Ectodermal cell (in vitro differentiated cells): ENCODE measurements at regions not wholly inside any gene's neighbourhood (a gene's known extent, or its start where the extent isn't known, plus 50 kb on each side); places are given as distances from the start of the nearest gene placed in this dataset.

Source experiments
- H3K27ac ChIP-seq: 2 replicates; pipeline ENCODE4 v1.7.0; 2013; ENCODE audit warnings: mild to moderate bottlenecking, low read depth, low read length; ENCODE audit not compliant: insufficient read depth, poor library complexity, severe bottlenecking
- H3K27me3 ChIP-seq: 2 replicates; pipeline ENCODE4 v1.7.0; 2013; ENCODE audit warnings: mild to moderate bottlenecking, low read length; ENCODE audit not compliant: insufficient read depth, control insufficient read depth, poor library complexity, severe bottlenecking
- H3K36me3 ChIP-seq: one replicate; pipeline ENCODE4 v1.7.0; 2013; ENCODE audit warnings: low read length; ENCODE audit not compliant: control insufficient read depth, insufficient read depth
- H3K4me1 ChIP-seq: one replicate; pipeline ENCODE4 v1.7.0; 2013; ENCODE audit warnings: low read length; ENCODE audit not compliant: control insufficient read depth, insufficient read depth
- H3K4me3 ChIP-seq: 2 replicates; pipeline ENCODE4 v1.7.0; 2013; ENCODE audit warnings: low read depth, low read length, control low read depth; ENCODE audit not compliant: insufficient read depth
- H3K9me3 ChIP-seq: 2 replicates; pipeline ENCODE4 v1.7.0; 2013; ENCODE audit warnings: mild to moderate bottlenecking, low read length, moderate library complexity; ENCODE audit not compliant: control insufficient read depth
- WGBS, 2 experiments: methylation state at CpG; one replicate each; pipeline ENCODE4 v1.1.7; 2013; ENCODE audit warnings: missing lambda C conversion rate in 2 of 2; 5-methylcytosine and 5-hydroxymethylcytosine counted together

- Histone ChIP-seq H3K36me3 (no peaks in the 10 kb centered on the region), H3K27me3 (no peaks in the 10 kb centered on the region), H3K9me3 (no peaks in the 10 kb centered on the region), H3K4me1 (peaks cover under 1% of the 10 kb centered on the region), H3K4me3 (no peak overlapping the region), H3K27ac (no peak overlapping the region)
- 88 to 94% methylated on average over 3 of the region's 3 CpGs for WGBS, 2 experiments
Observed at GRCh38 chr3:182731764-182732163, 61.5 kb upstream of the ATP11B start.

GRCh38 chr3:182732232-182733015 is 60.9 kb upstream of the ATP11B start:
- Histone ChIP-seq H3K27ac (no peak overlapping the region), H3K9me3 (no peaks in the 10 kb centered on the region), H3K36me3 (no peaks in the 10 kb centered on the region), H3K27me3 (no peaks in the 10 kb centered on the region), H3K4me3 (no peak overlapping the region), H3K4me1 (no peaks in the 10 kb centered on the region)
- 71 to 79% methylated on average over 5 of the region's 5 CpGs for WGBS, 2 experiments

GRCh38 chr3:182735672-182736071 is 57.6 kb upstream of the ATP11B start:
- no peaks in the 10 kb centered on the region for H3K9me3 ChIP-seq
- no peaks in the 10 kb centered on the region for H3K4me1 ChIP-seq
- 30 to 46% methylated on average over 1 to 2 of the region's 2 CpGs for WGBS, 2 experiments
- H3K36me3 ChIP-seq, result no peaks in the 10 kb centered on the region
- no peaks in the 10 kb centered on the region for H3K27me3 ChIP-seq
- H3K4me3 ChIP-seq, result no peak overlapping the region
- no peak overlapping the region for H3K27ac ChIP-seq

- Histone ChIP-seq H3K36me3 (no peaks in the 10 kb centered on the region), H3K27me3 (no peaks in the 10 kb centered on the region), H3K4me3 (no peak overlapping the region), H3K27ac (no peak overlapping the region), H3K4me1 (no peaks in the 10 kb centered on the region), H3K9me3 (no peaks in the 10 kb centered on the region)
- 82 to 92% methylated on average over 2 of the region's 2 CpGs for WGBS, 2 experiments
Observed at GRCh38 chr3:182737825-182738224, 55.5 kb upstream of the ATP11B start.

GRCh38 chr3:182738583-182739411 is 54.5 kb upstream of the ATP11B start:
- WGBS, 2 experiments, result 94 to 96% methylated on average over 6 of the region's 6 CpGs
- H3K9me3 ChIP-seq, result no peaks in the 10 kb centered on the region
- no peak overlapping the region for H3K27ac ChIP-seq
- no peaks in the 10 kb centered on the region for H3K27me3 ChIP-seq
- no peak overlapping the region for H3K4me3 ChIP-seq
- H3K4me1 ChIP-seq, result no peaks in the 10 kb centered on the region
- H3K36me3 ChIP-seq, result no peaks in the 10 kb centered on the region

- Histone ChIP-seq H3K9me3 (no peaks in the 10 kb centered on the region), H3K4me1 (no peaks in the 10 kb centered on the region), H3K36me3 (no peaks in the 10 kb centered on the region), H3K27me3 (no peaks in the 10 kb centered on the region), H3K4me3 (no peak overlapping the region), H3K27ac (no peak overlapping the region)
- 83 to 90% methylated on average over 3 of the region's 3 CpGs for WGBS, 2 experiments
Observed at GRCh38 chr3:182739619-182740018, 53.7 kb upstream of the ATP11B start.

- WGBS, 2 experiments, result 89% methylated on average over 6 of the region's 6 CpGs
Observed at GRCh38 chr3:182740710-182741109, 52.6 kb upstream of the ATP11B start.

GRCh38 chr3:182741214-182741613 is 52.1 kb upstream of the ATP11B start:
- Histone ChIP-seq H3K9me3 (no peaks in the 10 kb centered on the region), H3K4me1 (no peaks in the 10 kb centered on the region), H3K27me3 (no peaks in the 10 kb centered on the region), H3K4me3 (no peak overlapping the region), H3K27ac (no peak overlapping the region), H3K36me3 (no peaks in the 10 kb centered on the region)
- 94 to 100% methylated on average over 3 of the region's 3 CpGs for WGBS, 2 experiments

More at GRCh38 chr3:182740710-182741109, 52.6 kb upstream of the ATP11B start:
- Histone ChIP-seq H3K27ac (no peak overlapping the region), H3K4me3 (no peak overlapping the region), H3K9me3 (no peaks in the 10 kb centered on the region), H3K27me3 (no peaks in the 10 kb centered on the region), H3K36me3 (no peaks in the 10 kb centered on the region), H3K4me1 (no peaks in the 10 kb centered on the region)
